ENCODE measurements at regions not wholly inside any gene's neighbourhood (a gene's known extent, or its start where the extent isn't known, plus 50 kb on each side); places are given as distances from the start of the nearest gene placed in this dataset.
"Not testable (repeated sequence)": the region's sequence is repeated elsewhere in the genome, so short reads cannot be mapped to it uniquely, and the experiment has no call there.

DNA sequence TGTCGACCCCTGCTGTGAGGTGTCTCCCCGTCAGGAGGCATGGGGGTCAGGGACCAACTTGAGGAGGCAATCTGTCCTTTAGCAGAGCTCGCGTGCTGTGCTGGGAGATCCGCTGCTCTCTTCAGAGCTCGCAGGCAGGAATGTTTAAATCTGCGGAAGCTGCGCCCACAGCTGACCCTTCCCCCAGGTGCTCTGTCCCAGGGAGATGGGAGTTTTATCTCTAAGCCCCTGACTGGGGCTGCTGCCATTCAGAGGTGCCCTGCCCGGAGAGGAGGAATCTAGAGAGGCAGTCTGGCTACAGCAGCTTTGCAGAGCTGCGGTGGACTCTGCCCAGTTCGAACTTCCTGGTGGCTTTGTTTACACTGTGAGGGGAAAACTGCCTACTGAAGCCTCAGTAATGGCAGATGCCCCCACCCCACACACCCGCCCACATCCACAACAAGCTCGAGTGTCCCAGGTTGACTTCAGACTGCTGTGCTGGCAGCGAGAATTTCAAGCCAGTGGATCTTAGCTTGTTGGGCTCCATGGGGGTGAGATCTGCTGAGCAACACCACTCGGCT, 133.1 kb downstream of the CENPC start:
- H3K36me3 ChIP-seq (replicated peaks in 1 of 2; ENCODE audit: control insufficient read depth in 1 of 2, insufficient read depth in 2 of 2, low read length in 1 of 2); DNase-seq; H3F3A ChIP-seq (replicated peaks; ENCODE audit: insufficient read depth); H3K79me2 ChIP-seq (ENCODE audit: insufficient read depth); H2AFZ ChIP-seq (ENCODE audit: low read depth); POLR2A ChIA-PET; H3K9me3 ChIP-seq; H3K9me2 ChIP-seq; H3K4me2 ChIP-seq; H3K4me3 ChIP-seq (ENCODE audit: low read depth in 2 of 2, low read length in 1 of 2); H3K4me1 ChIP-seq (ENCODE audit: control insufficient read depth in 1 of 2, insufficient read depth in 2 of 2, low read depth in 1 of 2, low read length in 1 of 2); H3K27me3 ChIP-seq (ENCODE audit: insufficient read depth); H4K20me1 ChIP-seq (ENCODE audit: insufficient read depth); H3K27ac ChIP-seq (ENCODE audit: low read depth in 2 of 2, low read length in 1 of 2); H3K9ac ChIP-seq: not testable (repeated sequence)
- CTCF ChIA-PET: interaction anchor here (1.2 kb wide), 1 partner anchor 17 kb away, joined by 3 read pairs; no protein-coding TSS in a partner anchor
- 53% methylated on average over 11 of the region's 15 CpGs for WGBS (ENCODE audit: low lambda C conversion rate)

DNA sequence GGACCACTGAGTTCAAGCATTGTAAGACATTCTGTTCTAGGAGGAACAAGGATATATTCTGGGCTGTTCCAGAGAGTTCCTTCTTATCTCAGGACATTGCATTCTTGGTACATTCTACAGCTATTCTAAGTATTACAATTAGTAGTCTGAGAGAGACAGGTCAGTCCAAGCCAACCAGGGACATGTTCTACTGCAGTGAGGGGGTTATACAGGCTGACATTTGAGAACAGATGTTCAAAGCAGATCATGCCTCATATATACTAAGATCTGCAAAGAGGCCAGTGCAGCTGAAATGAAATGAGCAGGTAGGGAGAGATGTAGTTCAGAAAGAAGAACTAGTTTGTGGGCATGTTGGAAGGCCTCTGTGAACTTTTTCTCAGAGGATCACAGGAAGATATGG, 142.0 kb downstream of the CENPC start:
- TF ChIP-seq CTCF (IDR thresholded peaks at IDR 0.05): no peak
- TF ChIP-seq EZH2phosphoT487 (IDR thresholded peaks at IDR 0.05; ENCODE audit: borderline replicate concordance, low read depth): no peak
- no peak for TF ChIP-seq TCF12 (IDR thresholded peaks at IDR 0.05)
- no peak for TF ChIP-seq TEAD4 (IDR thresholded peaks at IDR 0.05; ENCODE audit: borderline replicate concordance, insufficient read depth)
- TF ChIP-seq JUND (IDR thresholded peaks at IDR 0.05): no peak
- no peak for TF ChIP-seq YY1 (IDR thresholded peaks at IDR 0.05; ENCODE audit: low read depth)
- TF ChIP-seq FOSL2 (IDR thresholded peaks at IDR 0.05; ENCODE audit: borderline replicate concordance, low read depth): no peak
- no peak for TF ChIP-seq RCOR1 (IDR thresholded peaks at IDR 0.05; ENCODE audit: low read length)
- no peak for TF ChIP-seq REST (IDR thresholded peaks at IDR 0.05; ENCODE audit: low read depth, low read length)
- no peak for TF ChIP-seq MEF2A (IDR thresholded peaks at IDR 0.05; ENCODE audit: borderline replicate concordance, low read depth)
- TF ChIP-seq, protein P1, sequence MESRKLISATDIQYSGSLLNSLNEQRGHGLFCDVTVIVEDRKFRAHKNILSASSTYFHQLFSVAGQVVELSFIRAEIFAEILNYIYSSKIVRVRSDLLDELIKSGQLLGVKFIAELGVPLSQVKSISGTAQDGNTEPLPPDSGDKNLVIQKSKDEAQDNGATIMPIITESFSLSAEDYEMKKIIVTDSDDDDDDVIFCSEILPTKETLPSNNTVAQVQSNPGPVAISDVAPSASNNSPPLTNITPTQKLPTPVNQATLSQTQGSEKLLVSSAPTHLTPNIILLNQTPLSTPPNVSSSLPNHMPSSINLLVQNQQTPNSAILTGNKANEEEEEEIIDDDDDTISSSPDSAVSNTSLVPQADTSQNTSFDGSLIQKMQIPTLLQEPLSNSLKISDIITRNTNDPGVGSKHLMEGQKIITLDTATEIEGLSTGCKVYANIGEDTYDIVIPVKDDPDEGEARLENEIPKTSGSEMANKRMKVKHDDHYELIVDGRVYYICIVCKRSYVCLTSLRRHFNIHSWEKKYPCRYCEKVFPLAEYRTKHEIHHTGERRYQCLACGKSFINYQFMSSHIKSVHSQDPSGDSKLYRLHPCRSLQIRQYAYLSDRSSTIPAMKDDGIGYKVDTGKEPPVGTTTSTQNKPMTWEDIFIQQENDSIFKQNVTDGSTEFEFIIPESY (IDR thresholded peaks at IDR 0.05; ENCODE audit: borderline replicate concordance, low read depth): no peak
- TF ChIP-seq, protein P2, sequence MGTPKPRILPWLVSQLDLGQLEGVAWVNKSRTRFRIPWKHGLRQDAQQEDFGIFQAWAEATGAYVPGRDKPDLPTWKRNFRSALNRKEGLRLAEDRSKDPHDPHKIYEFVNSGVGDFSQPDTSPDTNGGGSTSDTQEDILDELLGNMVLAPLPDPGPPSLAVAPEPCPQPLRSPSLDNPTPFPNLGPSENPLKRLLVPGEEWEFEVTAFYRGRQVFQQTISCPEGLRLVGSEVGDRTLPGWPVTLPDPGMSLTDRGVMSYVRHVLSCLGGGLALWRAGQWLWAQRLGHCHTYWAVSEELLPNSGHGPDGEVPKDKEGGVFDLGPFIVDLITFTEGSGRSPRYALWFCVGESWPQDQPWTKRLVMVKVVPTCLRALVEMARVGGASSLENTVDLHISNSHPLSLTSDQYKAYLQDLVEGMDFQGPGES (IDR thresholded peaks at IDR 0.05; ENCODE audit: low read depth, low read length): no peak
- Histone ChIP-seq H3K27ac (ENCODE audit: low read depth in 2 of 2, low read length in 1 of 2) (no peak overlapping the region), H3K9ac (no peak overlapping the region), H3K79me2 (ENCODE audit: insufficient read depth) (no peaks in the 10 kb centered on the region), H3K9me3 (no peaks in the 10 kb centered on the region), H4K20me1 (ENCODE audit: insufficient read depth) (no peaks in the 10 kb centered on the region), H3K36me3 (replicated peaks in 1 of 2; ENCODE audit: control insufficient read depth in 1 of 2, insufficient read depth in 2 of 2, low read length in 1 of 2) (no peaks in the 10 kb centered on the region), H3F3A (replicated peaks; ENCODE audit: insufficient read depth) (no peaks in the 10 kb centered on the region), H3K9me2 (no peaks in the 10 kb centered on the region), H3K27me3 (ENCODE audit: insufficient read depth) (no peaks in the 10 kb centered on the region), H3K4me1 (ENCODE audit: control insufficient read depth in 1 of 2, insufficient read depth in 2 of 2, low read depth in 1 of 2, low read length in 1 of 2) (no peaks in the 10 kb centered on the region), H3K4me3 (ENCODE audit: low read depth in 2 of 2, low read length in 1 of 2) (no peak overlapping the region), H3K4me2 (no peak overlapping the region), H2AFZ (ENCODE audit: low read depth) (no peak overlapping the region)
- no peak for DNase-seq
- ChIA-PET CTCF (no interaction called here), POLR2A (no interaction called here)

Data from SK-N-SH (cell line).